Activated CD4-positive, alpha-beta T cell treated with anti-CD3 and anti-CD28 coated beads, Interleukin-2, amount 50 U/mL, for 24 hours (primary cell): ENCODE measurements at regions not wholly inside any gene's neighbourhood (a gene's known extent, or its start where the extent isn't known, plus 50 kb on each side); places are given as distances from the start of the nearest gene placed in this dataset.
"Not testable (repeated sequence)": the region's sequence is repeated elsewhere in the genome, so short reads cannot be mapped to it uniquely, and the experiment has no call there.

Experiments used
- DNase-seq, 2 donors: peaks; one replicate each; pipeline ENCODE4 v3.0.0-alpha.2; 2020; ENCODE audit warnings: low read depth in 1 of 2, low spot score in 1 of 2

DNA sequence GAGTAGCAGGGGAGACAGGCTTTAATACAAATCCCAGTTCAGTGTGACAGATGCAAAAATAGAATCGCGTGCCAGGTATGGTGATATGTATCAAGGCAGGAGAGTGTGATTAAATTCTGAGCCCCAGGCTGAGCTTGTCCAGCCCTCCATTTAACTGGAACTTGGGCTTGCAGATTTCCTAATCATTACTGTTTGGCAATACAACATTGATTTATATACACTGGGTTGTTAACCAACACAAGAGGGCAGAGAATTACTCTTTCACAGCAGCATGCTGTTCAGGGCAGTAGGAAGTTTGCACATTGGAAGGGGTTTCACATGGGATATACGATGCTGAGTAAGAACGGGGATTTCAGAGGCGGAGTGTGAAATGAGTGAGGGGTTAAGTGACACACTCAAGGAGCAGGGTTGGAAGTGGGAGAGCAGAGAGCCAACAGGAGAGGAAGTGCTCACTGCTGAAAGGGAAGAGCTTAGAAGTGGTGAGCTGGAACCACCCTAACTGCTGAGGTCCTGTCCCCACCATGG, 70.8 kb upstream of the ATXN1 start:
- no peak for DNase-seq

DNA sequence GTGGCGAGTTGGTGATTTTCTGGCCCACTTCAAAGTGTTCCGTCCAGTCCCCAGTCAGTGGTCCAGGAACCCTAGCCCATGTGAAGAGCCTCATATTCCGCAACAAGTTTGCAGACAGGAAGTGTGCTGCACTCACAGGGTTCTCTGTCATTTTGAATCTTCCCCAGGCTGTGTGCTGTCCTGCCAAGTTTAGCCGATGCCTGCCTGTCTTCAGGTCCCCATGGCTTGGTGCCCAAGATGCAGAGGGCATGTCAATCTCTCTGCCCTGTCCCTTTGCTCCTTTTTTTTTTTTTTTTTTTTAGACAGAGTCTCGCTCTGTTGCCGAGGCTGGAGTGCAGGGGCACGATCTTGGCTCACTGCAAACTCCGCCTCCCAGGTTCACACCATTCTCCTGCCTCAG, 69.9 kb upstream of the ATXN1 start:
- DNase-seq = no peak

DNA sequence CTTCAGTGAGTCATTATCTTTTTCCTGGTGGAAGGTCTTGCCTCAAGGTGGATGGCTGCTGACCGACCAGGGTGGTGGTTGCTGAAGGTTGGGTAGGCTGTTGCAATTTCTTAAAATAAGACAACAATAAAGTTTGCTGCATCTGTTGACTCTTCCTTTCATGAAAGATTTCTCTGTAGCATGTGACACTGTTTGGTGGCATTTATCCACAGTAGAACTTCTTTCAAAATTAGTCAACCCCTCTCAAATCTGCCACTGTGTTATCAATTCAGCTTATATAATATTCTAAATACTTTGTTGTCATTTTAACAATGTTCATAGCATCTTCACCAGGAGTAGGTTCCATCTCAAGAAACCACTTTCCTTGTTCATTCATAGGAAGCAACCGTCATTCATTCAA, 66.8 kb upstream of the ATXN1 start:
- DNase-seq = no peak

DNA sequence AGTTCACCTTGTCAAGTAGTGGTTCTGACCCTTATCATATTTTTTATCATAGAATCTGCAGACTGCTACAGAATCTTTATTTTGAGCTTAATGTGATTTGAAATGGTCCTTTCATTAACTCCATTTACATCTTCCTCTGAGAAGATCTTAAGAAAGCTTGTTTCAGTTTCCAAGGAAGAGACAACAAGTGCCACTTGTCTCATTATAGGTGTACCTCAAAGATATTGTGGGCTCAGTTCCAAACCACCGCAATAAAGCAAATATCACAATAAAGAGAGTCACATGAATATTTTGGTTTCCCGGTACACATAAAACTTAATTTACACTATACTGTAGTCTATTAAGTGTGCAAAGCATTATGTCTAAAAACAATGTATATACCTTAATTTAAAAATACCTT, 66.4 kb upstream of the ATXN1 start:
- DNase-seq = no peak

DNA sequence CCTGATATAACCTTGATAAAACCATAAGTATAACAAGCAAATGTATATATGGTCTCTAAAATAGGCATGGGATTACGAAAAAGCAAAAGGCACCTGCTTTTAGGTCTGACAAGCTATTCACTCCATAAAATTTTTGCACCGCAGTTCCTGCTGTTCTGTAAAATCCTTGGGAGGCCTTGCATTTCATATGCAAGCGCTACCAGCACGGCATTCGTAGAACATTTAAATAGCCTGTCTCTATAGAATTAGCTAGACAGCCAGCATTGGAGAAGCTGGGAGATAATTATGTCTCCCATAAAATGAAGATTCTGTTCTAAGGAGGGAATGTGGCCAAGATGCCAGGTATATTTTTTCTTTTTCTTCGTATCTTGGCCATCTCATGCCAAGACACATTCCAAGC, 64.5 kb upstream of the ATXN1 start:
- no peak for DNase-seq

DNA sequence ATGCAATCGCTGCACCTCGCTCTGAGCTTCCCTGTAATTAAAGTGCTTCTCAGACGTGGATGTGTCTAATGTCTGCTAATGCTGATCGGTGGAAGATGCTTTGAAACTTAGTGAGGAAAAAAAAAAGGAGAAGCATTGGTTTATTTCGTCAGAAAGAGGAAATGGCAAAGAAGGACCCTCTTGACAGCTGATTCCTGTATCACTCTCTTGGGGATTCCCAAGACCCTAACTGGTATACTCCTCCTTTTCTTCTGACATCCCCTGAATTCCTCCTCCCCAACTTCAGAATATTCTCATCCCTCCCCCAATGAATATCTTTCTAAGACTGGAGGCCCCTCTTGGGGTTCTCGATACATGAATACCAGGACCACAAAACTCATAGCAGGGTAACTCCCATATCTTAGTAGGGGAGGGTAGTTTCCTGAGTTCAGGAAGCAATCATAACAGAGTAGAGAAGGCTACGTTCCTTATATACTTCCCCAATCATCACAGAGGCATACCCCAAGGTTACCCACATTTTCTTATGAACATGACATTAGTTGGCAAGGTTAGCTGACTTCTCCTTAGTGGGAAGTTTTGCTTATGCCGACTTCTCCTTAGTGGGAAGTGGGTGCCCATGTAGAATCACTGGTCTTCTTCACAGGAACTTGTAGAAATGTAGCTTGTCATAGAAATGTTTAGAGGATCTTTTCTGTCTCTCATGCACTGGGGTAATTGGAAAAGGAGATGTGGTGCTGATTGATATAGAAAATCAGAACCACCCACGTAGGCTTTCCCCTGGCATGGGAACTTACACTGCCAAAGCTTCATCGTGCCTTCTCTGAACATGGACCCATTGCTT, 63.8 kb upstream of the ATXN1 start:
- DNase-seq = no peak

DNA sequence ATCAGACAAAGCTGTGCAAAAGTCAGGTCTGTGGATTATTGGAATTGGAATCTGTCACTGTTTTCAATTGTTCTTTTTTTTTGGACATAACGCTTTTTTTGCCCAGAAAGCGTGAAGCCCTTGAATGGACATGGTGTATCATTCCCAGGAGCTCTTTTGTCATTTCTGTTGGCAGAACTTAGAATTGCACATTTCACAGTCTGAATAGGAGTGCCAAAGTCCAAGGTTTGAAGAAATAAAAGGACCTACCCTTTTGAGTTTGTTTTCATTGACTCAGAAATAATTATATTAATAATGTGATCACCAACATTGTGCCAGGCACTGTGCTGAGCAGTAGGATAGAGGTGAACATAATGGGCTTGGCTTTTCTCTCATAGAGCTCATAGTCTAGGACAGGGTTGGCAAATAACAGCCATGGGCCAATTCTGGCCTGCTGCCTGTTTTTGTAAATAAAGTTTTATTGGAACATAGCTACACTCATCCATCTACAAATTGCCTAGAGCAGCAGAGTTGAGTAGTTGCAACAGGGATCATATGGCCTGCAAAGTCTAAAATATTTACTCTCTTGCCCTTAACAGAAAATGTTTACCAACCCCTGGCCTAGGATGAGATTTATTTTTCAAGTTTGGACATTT, 62.6 kb upstream of the ATXN1 start:
- DNase-seq = no peak

DNA sequence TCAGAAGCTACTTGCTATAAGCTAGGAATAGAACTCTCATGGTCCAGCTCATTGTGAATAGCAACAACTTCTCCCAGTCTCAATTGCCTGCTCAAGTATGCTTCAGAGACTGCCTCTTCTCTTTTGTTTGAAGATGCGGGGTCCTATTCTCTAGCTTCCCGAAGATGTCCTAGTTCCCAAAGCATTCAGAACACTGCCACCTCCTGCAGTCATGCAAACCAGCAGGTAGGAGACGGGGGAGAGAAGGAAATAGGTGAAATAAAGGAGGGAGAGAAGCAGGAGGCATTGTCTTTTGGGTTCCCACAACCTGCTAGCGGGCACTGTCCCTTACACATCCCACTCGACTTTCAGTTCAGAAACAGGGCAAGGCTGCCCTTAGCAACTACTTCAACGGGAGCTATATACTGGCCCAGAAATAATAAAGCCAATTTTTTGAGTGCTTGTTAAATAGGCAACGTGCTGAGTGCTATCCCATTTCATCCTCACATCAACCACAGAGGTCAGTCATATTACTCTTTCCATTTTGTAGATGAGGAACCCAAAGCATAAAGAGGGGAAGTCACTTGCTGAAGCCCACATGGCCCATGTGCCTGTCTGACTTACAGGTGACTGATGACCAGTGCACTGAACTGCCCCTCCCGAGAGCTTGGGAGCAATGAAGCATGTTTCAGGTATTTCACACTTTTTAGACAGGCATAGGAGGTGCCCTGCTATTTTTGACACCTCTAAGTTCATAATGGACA, 61.9 kb upstream of the ATXN1 start:
- no peak for DNase-seq

DNA sequence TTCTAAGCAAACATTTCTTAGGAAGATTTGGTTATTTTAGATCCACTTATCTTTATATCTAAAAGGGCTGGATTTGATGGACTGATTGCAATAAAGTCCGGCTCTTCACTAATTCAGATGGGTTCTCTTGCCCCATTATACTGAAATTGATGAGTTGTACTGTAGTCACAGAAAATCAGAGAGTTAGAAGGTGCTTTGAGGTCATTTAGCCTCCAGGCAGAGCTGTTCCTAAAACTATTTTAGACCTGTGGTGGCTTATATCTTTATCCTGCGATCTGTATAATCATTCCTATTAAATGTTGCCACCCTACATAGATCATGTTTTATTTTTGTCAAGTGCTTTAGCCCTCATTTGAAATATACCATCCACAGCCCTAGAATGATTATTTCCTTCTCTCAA, 61.3 kb upstream of the ATXN1 start:
- no peak for DNase-seq

DNA sequence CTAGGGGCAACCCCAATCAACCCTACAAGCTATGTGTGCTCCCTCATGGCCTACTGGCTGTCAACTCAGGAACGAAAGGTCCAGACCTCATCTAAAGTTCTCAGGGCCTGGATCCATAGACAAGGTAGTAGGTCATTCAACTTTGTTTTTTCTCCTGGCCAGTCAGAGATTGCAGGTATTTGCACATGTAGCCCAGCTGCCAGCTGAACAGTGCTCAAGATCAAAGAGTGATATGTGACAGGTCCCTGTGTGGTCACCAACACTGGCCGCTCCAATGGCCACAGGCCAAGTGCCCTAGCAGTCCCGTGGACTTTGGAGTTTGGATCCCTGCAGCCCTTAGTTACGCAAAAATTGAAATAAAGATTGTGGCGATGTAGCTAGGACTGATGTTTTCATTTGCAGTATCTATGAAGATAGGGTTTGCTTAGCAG, 60.6 kb upstream of the ATXN1 start:
- no peak for DNase-seq

DNA sequence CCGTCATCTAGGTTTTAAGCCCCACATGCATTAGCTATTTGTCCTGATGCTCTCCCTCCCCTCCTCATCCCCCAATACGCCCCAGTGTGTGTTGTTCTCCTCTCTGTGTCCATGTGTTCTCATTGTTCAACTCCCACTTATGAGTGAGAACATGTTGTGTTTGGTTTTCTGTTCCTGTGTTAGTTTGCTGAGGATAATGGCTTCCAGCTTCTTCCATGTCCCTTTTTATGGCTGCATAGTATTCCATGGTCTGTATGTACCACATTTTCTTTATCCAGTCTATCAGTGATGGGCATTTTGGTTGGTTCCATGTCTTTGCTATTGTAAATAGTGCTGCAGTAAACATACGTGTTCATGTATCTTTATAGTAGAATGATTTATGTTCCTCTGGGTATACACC, 59.0 kb upstream of the ATXN1 start:
- DNase-seq = not testable (repeated sequence)

DNA sequence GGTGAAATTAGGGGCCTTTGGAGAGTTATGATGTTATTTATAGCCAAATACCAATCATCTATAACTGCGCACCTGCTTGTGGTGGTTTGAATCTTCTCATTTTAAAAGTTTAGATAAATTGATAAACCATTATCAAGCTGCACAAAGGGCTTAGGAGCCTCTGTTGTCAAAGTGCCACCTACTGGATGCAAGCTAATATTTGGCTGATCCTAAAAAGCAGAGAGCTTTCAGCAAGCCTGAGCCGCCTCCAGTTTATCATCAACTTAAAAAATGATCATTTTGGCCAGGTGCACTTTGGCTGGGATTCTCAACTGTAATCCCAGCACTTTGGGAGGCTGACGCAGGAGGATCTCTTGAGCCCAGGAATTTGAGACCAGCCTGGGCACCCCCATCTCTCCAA, 58.5 kb upstream of the ATXN1 start:
- no peak for DNase-seq

DNA sequence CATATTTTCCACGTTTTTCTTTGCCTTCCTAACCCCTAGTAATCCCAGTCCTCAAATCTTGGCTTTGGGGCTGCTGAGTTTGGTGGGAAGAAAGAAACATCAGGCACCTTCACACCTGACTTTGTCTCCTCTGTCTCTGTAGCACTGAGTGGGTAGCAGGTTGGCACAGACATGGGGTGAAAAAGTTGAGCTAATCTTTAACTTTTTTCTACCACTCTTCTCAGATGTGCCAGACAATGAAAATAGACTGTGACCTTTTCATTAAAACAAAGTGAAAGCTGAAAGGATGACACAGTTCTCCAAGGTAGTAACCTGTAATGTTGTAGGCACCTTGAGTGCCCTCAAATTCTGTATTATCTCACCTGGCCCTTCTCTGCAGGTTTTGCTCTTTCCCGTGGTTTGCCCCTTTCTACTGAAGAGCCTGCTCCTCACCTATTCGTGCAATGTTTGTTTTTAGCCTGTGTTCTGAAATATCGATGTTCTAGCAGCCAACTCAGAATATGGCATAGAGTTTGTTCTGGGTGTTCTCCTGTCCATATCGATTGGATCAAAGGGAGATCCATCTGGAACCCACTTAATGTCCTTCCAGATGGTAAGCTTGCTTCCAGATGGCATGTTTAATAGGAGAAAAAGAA, 57.8 kb upstream of the ATXN1 start:
- no peak for DNase-seq

DNA sequence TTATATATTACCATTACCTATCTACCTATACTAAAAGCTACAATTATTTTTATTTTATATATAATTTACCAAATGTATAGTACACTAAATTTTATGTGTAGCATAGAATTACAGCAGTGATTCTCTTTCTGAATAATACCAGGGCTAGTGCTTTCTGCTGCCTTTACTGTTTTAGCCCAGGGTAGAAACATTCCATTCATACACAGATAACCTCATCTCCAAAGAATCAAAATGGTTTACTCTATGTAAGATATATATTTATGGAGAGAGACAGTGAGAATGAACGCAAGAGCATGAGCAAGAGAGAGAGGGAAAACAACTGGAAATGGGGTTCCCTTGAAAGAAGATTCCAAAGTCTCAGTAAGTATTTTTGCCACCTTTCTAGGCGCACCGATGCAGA, 56.3 kb upstream of the ATXN1 start:
- DNase-seq = no peak

DNA sequence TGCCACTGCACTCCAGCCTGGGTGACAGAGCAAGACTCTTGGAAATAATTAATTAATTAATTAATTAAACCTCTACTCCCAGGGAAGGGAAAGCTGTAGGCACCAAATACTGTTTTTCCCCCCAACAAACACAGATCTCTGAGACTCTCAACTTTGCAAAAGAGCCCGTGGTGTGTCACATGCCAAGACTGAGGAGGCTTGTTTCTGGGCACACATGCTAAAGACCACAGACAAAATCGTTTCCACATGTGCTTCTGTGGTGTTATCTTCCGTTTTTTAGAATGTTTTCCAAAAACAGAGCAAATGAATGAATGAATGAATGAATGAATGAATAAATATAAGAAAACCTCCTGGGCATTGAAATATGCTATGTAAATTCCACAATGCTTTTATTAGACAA, 55.6 kb upstream of the ATXN1 start:
- DNase-seq = no peak

DNA sequence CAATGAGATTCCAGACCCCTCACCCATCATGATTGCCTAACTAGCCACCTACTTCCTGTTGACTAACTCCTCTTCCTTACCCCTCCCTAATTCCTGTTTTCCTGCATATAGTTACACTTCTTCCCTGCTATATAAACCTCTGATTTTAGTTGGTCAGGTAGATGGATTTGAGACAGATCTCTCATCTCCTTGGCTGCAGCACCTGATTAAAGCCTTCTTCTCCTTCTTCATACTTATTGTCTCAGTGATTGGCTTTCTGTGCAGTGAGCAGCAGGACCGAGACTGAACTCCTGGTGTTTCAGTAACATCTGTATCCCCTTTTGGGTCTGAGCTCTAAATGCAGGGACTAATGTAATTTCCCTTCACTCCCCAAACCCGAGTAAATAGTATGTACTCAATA, 51.7 kb upstream of the ATXN1 start:
- DNase-seq = no peak

DNA sequence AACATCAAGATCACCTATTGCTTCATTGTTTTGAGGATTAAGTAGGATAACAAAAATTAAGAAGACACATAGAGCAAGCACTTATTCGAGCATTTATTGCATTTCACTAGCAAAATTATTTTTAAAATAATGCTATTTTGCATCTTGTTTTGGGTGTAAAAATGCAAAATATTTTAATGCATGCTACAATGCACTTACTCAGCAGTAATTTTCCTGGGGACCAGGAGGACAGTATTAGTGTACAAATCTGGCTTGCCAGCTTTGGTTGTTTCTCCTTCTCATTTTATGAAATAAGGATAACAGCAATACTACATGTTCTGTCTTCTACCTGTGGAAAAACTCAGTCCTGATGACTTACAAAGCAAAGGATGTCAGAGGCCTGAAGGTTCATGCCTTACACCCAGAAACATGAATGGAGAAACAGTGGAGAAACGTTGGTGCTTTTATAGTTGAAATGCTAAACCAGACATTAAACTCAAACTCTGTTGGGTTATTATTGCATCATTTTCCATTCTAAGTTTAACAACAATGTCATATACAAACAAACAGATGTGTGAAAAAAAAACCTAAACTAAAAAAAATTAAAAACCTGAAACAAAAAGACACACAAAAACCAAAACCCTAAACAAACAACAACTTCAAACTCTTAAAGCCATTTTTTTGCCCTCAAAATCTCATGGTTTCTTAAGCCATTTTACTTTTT, 50.2 kb upstream of the ATXN1 start:
- DNase-seq = no peak
